Coronary artery (tissue), 2 donors: ENCODE measurements at regions not wholly inside any gene's neighbourhood (a gene's known extent, or its start where the extent isn't known, plus 50 kb on each side); places are given as distances from the start of the nearest gene placed in this dataset.

Experiments used
- DNase-seq: peaks from one replicate; pipeline ENCODE4 v3.0.0-alpha.2; 2017; ENCODE audit warnings: low spot score
- H3K27ac ChIP-seq, 2 donors: fragments of 200-600 bp; sonication (generic); one replicate each; pipeline ENCODE4 v1.5.1; 2016 to 2019
- H3K4me3 ChIP-seq: fragments of 200-600 bp; sonication (generic); 2 replicates; pipeline ENCODE4 v1.5.1; 2016; ENCODE audit warnings: mild to moderate bottlenecking, moderate library complexity
- CTCF ChIP-seq: fragments of 200-600 bp; sonication (generic); IDR thresholded peaks from one replicate; pipeline ENCODE4 v1.5.1; 2019; ENCODE audit warnings: antibody characterized with exemption

GRCh38 chr5:101174981-101175380, 271.9 kb upstream of the ST8SIA4 start:
- TF ChIP-seq CTCF, result no peak
- DNase-seq, result no peak
- Histone ChIP-seq H3K27ac (no peak overlapping the region), H3K4me3 (no peak overlapping the region)

- no peak for TF ChIP-seq CTCF
- Histone ChIP-seq H3K27ac (no peak overlapping the region), H3K4me3 (no peak overlapping the region)
- no peak for DNase-seq
Measured at GRCh38 chr5:101163088-101163487, 260.0 kb upstream of the ST8SIA4 start.

GRCh38 chr5:101160002-101160401, 256.9 kb upstream of the ST8SIA4 start:
- Histone ChIP-seq H3K4me3 (no peak overlapping the region), H3K27ac (no peak overlapping the region)
- no peak for DNase-seq
- TF ChIP-seq CTCF, result no peak

- no peak for TF ChIP-seq CTCF
- Histone ChIP-seq H3K4me3 (no peak overlapping the region), H3K27ac (no peak overlapping the region)
- no peak for DNase-seq
Measured at GRCh38 chr5:101159006-101159405, 255.9 kb upstream of the ST8SIA4 start.

- DNase-seq, result no peak
- TF ChIP-seq CTCF, result no peak
- H3K4me3 ChIP-seq, result no peak overlapping the region
- H3K27ac ChIP-seq, result no peak overlapping the region
Measured at GRCh38 chr5:101153526-101153925, 250.4 kb upstream of the ST8SIA4 start.

GRCh38 chr5:101143526-101143925, 240.4 kb upstream of the ST8SIA4 start:
- no peak for TF ChIP-seq CTCF
- no peak for DNase-seq
- Histone ChIP-seq H3K4me3 (no peak overlapping the region), H3K27ac (no peak overlapping the region)

GRCh38 chr5:101142102-101142501, 239.0 kb upstream of the ST8SIA4 start:
- TF ChIP-seq CTCF, result no peak
- Histone ChIP-seq H3K4me3 (no peak overlapping the region), H3K27ac (no peak overlapping the region)
- DNase-seq, result no peak
